Ovary (tissue), 7 donors: ENCODE measurements at regions not wholly inside any gene's neighbourhood (a gene's known extent, or its start where the extent isn't known, plus 50 kb on each side); places are given as distances from the start of the nearest gene placed in this dataset.

Experiments
- DNase-seq, 5 donors: peaks; one replicate each; pipeline ENCODE4 v3.0.0-alpha.2; 2019 to 2020
- H3K27ac ChIP-seq, 2 donors: fragments of 200-600 bp; one replicate each; pipeline versions ENCODE4 v1.5.1 to v1.8.0; 2019 to 2022
- H3K27me3 ChIP-seq: fragments of 200-600 bp; one replicate; pipeline ENCODE4 v1.8.0; 2022
- H3K36me3 ChIP-seq: fragments of 200-600 bp; sonication (generic); one replicate; pipeline ENCODE4 v1.5.1; 2019
- H3K4me1 ChIP-seq: one replicate; pipeline ENCODE4 v1.8.1; 2013; ENCODE audit warnings: mild to moderate bottlenecking, moderate library complexity; ENCODE audit not compliant: insufficient read depth
- H3K4me3 ChIP-seq: fragments of 200-600 bp; sonication (generic); one replicate; pipeline ENCODE4 v1.5.1; 2017
- H3K9me3 ChIP-seq, 2 donors: fragments of 200-600 bp in 1 of 2; sonication (generic) in 1 of 2; one replicate each; pipeline versions ENCODE4 v1.5.1 to v1.8.1; 2013 to 2019; ENCODE audit warnings: mild to moderate bottlenecking in 1 of 2, moderate library complexity in 1 of 2
- EP300 ChIP-seq: sonication (generic); formaldehyde crosslinking; IDR thresholded peaks from one replicate; pipeline ENCODE4 v1.6.1; 2017; ENCODE audit warnings: antibody characterized with exemption
- POLR2A ChIP-seq: fragments of 450-650 bp; IDR thresholded peaks from one replicate; pipeline ENCODE4 v1.6.1; 2017; ENCODE audit warnings: antibody characterized with exemption, mild to moderate bottlenecking, moderate library complexity
- WGBS, 3 donors: extraction: QIAGEN DNeasy Blood & Tissue Kit in 1 of 3; methylation state at CpG; one replicate each; pipeline versions ENCODE4 v1.1.5 to v1.1.7; 2013 to 2017; 5-methylcytosine and 5-hydroxymethylcytosine counted together
- intact Hi-C, 4 donors: fragments of 100-400 bp; cut with DNase I; formaldehyde crosslinking; loops; one replicate each; pipeline versions ENCODE4 v1.11.0 to v1.15.1; 2022 to 2023
- TF ChIP-seq, protein P1 (sequence below), 3 donors: fragments of 450-650 bp in 2 of 3; fragments of 200-600 bp in 1 of 3; IDR thresholded peaks; one replicate each; pipeline versions ENCODE4 v1.5.1 to v1.8.0; 2016 to 2022; ENCODE audit warnings: antibody characterized with exemption in 3 of 3, mild to moderate bottlenecking in 1 of 3
- donor health status: DM: no; HTN: no; CAD: no; lungs with moderate emphysema.
- donor health status: DM: no; HTN: no; CAD: no.
- donor health status: Bipolar disorder and iron deficiency.
- donor health status: DM: no; HTN: no; CAD: no.
- donor health status: DM: yes; HTN: yes; CAD: no.

DNA sequence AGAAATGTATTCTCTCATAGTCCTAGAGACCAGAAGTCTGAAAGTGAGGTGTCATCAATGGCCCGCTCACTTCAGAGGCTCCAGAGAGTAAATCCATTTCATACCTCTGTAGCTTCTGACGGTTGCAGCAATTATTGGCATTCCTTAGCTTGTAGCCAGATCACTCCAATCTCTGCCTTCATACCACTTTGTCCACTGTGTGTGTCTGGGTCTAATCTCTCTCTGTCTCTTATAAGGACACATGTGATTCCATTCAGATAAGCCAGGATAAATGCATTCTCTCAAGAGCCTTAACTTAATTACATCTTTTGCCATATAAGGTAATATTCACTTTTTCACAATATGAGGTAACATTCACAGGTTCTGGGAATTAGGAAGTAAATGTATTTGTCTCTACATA is 365.7 kb downstream of the GXYLT1 start:
- TF ChIP-seq EP300 (no peak), POLR2A (no peak)
- TF ChIP-seq, protein P1, sequence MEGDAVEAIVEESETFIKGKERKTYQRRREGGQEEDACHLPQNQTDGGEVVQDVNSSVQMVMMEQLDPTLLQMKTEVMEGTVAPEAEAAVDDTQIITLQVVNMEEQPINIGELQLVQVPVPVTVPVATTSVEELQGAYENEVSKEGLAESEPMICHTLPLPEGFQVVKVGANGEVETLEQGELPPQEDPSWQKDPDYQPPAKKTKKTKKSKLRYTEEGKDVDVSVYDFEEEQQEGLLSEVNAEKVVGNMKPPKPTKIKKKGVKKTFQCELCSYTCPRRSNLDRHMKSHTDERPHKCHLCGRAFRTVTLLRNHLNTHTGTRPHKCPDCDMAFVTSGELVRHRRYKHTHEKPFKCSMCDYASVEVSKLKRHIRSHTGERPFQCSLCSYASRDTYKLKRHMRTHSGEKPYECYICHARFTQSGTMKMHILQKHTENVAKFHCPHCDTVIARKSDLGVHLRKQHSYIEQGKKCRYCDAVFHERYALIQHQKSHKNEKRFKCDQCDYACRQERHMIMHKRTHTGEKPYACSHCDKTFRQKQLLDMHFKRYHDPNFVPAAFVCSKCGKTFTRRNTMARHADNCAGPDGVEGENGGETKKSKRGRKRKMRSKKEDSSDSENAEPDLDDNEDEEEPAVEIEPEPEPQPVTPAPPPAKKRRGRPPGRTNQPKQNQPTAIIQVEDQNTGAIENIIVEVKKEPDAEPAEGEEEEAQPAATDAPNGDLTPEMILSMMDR (IDR thresholded peaks at IDR 0.05), result no peak
- Histone ChIP-seq H3K36me3 (no peaks in the 10 kb centered on the region), H3K9me3 (no peaks in the 10 kb centered on the region), H3K27me3 (no peaks in the 10 kb centered on the region), H3K4me1 (no peaks in the 10 kb centered on the region), H3K4me3 (no peak overlapping the region), H3K27ac (no peak overlapping the region)
- DNase-seq, result no peak
- 66 to 74% (median 68%) methylated on average over 2 of the region's 2 CpGs for WGBS, 3 donors
- intact Hi-C loops, result no loop called here

DNA sequence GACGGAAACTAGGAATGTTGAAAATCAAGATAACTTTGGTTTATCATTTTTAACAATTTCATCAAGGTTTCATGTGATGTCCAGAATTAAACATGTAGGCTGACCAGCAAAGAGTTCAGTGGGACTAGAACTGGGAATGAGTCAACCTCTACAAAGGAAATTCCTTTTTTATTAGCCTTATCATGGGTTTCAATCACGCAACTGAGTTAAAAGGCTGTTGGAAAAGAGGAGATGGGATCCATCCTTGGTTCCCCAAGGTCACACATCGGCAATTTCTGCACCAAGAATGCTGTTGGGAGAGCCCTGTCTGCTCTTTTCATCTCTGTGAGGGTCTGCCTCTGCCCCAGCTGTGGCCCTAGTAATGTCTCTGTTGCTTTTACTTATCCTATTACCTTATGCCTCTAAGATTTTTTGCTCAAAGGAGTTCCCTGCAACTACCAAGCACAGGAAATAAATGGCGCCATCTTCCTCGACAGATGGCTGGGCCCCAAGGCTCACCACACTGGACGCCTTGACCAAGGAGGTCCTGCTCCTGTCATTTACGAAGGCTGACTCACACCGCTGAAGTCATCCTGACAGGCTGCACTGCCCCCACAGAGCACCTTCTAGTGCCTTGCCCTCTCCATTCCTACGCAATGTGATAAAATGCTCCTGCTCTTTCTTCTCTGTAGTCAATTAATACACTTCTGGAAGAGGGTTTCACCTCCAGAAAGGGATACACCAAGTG is 367.4 kb downstream of the GXYLT1 start:
- TF ChIP-seq EP300 (no peak), POLR2A (no peak)
- TF ChIP-seq, protein P1 (IDR thresholded peaks at IDR 0.05), result no peak
- Histone ChIP-seq H3K9me3 (no peaks in the 10 kb centered on the region), H3K4me3 (no peak overlapping the region), H3K27ac (no peak overlapping the region), H3K27me3 (no peaks in the 10 kb centered on the region), H3K36me3 (no peaks in the 10 kb centered on the region), H3K4me1 (no peaks in the 10 kb centered on the region)
- intact Hi-C loops, result no loop called here
- DNase-seq, result no peak
- 67 to 76% (median 71%) methylated on average over 9 of the region's 9 CpGs for WGBS, 3 donors

DNA sequence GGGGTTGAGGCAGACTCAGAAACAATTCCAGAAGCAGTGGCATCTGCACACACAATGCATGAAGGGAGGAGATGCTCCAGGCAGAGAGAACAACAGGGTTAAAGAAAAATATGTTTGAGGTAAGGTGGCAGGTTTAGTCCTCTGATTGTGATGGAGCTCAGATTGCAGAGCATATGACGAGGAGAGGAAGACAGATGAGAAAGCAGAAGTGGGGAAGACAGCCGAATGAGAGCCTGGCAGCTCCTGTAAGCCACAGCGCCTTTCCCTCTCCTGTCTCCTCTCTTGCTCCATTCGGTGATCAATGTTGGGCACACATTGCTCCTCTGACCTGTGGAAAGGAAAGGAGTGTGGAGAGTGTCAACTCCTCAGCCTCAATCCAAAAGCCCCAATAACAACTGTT is 372.2 kb downstream of the GXYLT1 start:
- 88 to 91% (median 89%) methylated on average over 4 of the region's 4 CpGs for WGBS, 3 donors
- intact Hi-C loops, result no loop called here
- no peak for DNase-seq
- H3K27ac ChIP-seq, result no peak overlapping the region
- H3K4me1 ChIP-seq, result no peaks in the 10 kb centered on the region
- TF ChIP-seq, protein P1 (IDR thresholded peaks at IDR 0.05), result no peak
- TF ChIP-seq EP300 (no peak), POLR2A (no peak)
- H3K36me3 ChIP-seq, result no peaks in the 10 kb centered on the region
- H3K27me3 ChIP-seq, result no peaks in the 10 kb centered on the region
- no peaks in the 10 kb centered on the region for H3K9me3 ChIP-seq
- H3K4me3 ChIP-seq, result no peak overlapping the region

DNA sequence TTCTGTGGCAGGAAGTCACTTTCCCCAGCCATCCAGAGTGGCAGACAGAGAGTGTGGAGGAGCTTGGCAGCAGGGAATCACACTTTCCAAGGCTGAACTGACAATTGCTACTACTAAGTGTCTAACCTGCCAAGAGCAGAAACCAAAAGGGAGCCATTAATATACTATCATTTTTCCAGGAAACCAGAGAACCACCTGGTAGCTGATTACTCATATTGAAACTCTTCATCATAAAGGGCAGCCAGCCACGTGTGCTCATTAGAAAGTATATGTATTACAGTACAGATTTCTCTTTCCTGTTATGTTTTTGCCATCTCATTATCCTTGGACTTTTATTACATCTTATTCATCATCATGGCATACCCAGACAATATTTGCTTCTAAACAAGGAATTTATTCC is 374.9 kb downstream of the GXYLT1 start:
- Histone ChIP-seq H3K9me3 (no peaks in the 10 kb centered on the region), H3K27ac (no peak overlapping the region), H3K4me3 (no peak overlapping the region), H3K4me1 (no peaks in the 10 kb centered on the region), H3K27me3 (no peaks in the 10 kb centered on the region), H3K36me3 (no peaks in the 10 kb centered on the region)
- 60 to 81% (median 63%) methylated on average over 1 of the region's 1 CpG for WGBS, 3 donors
- intact Hi-C loops, result no loop called here
- DNase-seq, result no peak
- TF ChIP-seq POLR2A (no peak), EP300 (no peak)
- TF ChIP-seq, protein P1 (IDR thresholded peaks at IDR 0.05), result no peak
